ENCODE measurements at regions not wholly inside any gene's neighbourhood (a gene's known extent, or its start where the extent isn't known, plus 50 kb on each side); places are given as distances from the start of the nearest gene placed in this dataset.
"Not testable (repeated sequence)": the region's sequence is repeated elsewhere in the genome, so short reads cannot be mapped to it uniquely, and the experiment has no call there.

DNA sequence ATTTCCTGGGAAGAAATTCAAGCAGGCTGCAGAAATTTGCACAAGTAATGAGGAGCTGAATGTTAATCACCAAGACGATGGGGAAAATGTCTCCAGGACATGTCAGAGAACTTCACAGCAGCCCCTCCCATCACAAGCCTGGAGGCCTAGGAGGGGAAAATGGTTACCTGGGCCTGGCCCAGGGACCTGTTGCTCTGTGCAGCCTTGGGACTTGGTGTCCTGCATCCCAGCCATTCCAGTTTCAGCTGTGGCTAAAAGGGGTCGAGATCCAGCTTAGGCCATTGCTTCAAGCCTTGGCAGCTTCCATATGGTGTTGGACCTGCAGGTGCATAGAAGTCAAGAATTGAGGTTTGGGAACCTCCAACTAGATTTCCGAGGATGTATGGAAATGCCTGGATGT lies 59.3 kb upstream of the ENPP6 start:
- not testable (repeated sequence) for TF ChIP-seq PHTF2 (CRISPR knock-in tag; IDR thresholded peaks at IDR 0.05); POLR2A (conservative IDR thresholded peaks at IDR 0.05); SMARCE1 (IDR thresholded peaks at IDR 0.05); FOXM1 (IDR thresholded peaks at IDR 0.05; ENCODE audit: low read depth); FOXM1 (CRISPR knock-in tag; IDR thresholded peaks at IDR 0.05; ENCODE audit: low read depth); MCM5 (IDR thresholded peaks at IDR 0.05; ENCODE audit: low read depth); E2F3 (CRISPR knock-in tag; IDR thresholded peaks at IDR 0.05); ZNF431 (CRISPR knock-in tag; IDR thresholded peaks at IDR 0.05)

Data from K562 (cell line).